ENCODE measurements at regions not wholly inside any gene's neighbourhood (a gene's known extent, or its start where the extent isn't known, plus 50 kb on each side); places are given as distances from the start of the nearest gene placed in this dataset.

- no peaks in the 10 kb centered on the region for H4K20me1 ChIP-seq (ENCODE audit: control insufficient read depth, insufficient read depth, insufficient read length)
- H2BK120ac ChIP-seq (ENCODE audit: low read depth, low read length, poor library complexity, severe bottlenecking), result no peak overlapping the region
- H2BK5ac ChIP-seq (ENCODE audit: insufficient read length, low read length), result no peak overlapping the region
- DNase-seq, result no peak
- H3K23ac ChIP-seq (ENCODE audit: insufficient read length, low read depth, low read length), result no peak overlapping the region
- no peak overlapping the region for H2AK5ac ChIP-seq (ENCODE audit: insufficient read length, low read length)
- H3K4me3 Mint-ChIP-seq, result no peak overlapping the region
- no peak overlapping the region for H3K27ac Mint-ChIP-seq
- H3K79me2 ChIP-seq (ENCODE audit: insufficient read depth, low read length), result no peaks in the 10 kb centered on the region
- no peaks in the 10 kb centered on the region for H3K9me3 ChIP-seq (ENCODE audit: control insufficient read depth, low read depth, low read length)
- no peak overlapping the region for H3K4me2 ChIP-seq (ENCODE audit: insufficient read depth, insufficient read length, low read length)
- H3K9ac ChIP-seq (ENCODE audit: extremely low read depth, insufficient read length, low read length), result no peak overlapping the region
- H2BK12ac ChIP-seq (ENCODE audit: insufficient read length, low read depth, low read length), result no peak overlapping the region
- H3T11ph ChIP-seq (ENCODE audit: low read length), result no peak overlapping the region
- no peak overlapping the region for H3K4ac ChIP-seq (ENCODE audit: low read depth, low read length)
- H3K27me3 ChIP-seq (ENCODE audit: insufficient read depth, low read length), result no peaks in the 10 kb centered on the region
- H4K91ac ChIP-seq (ENCODE audit: insufficient read length, low read depth, low read length), result no peak overlapping the region
- H3K14ac ChIP-seq (ENCODE audit: insufficient read depth, low read length), result no peak overlapping the region
- H3K9me3 Mint-ChIP-seq, result no peaks in the 10 kb centered on the region
- no peak overlapping the region for H2BK15ac ChIP-seq (ENCODE audit: low read depth, low read length)
- H4K5ac ChIP-seq (ENCODE audit: insufficient read length, low read depth, low read length), result no peak overlapping the region
- no peaks in the 10 kb centered on the region for H3K36me3 Mint-ChIP-seq (ENCODE audit: insufficient read depth in 1 of 3, low read depth in 3 of 3)
- no peak overlapping the region for H2BK20ac ChIP-seq (ENCODE audit: low read depth, low read length, poor library complexity, severe bottlenecking)
- H3K18ac ChIP-seq (ENCODE audit: insufficient read length, low read depth, low read length), result no peak overlapping the region
- no peaks in the 10 kb centered on the region for H3K79me1 ChIP-seq (ENCODE audit: insufficient read depth, low read depth, low read length, poor library complexity, severe bottlenecking)
- no peak overlapping the region for H4K8ac ChIP-seq (replicated peaks; ENCODE audit: insufficient read length, low read depth, low read length)
- no peak for TF ChIP-seq CTCF (conservative IDR thresholded peaks at IDR 0.05)
- no peaks in the 10 kb centered on the region for H3K27me3 Mint-ChIP-seq (ENCODE audit: low read depth)
- no peak overlapping the region for H2AFZ ChIP-seq (ENCODE audit: low read length)
- WGBS (ENCODE audit: extremely low coverage, insufficient read length, low lambda C conversion rate), result no CpG with 5 or more reads among the region's 2 CpGs
- no peak overlapping the region for H3K56ac ChIP-seq (ENCODE audit: insufficient read length, low read depth, low read length)
- no peaks in the 10 kb centered on the region for H3K23me2 ChIP-seq (ENCODE audit: insufficient read length, low read depth, low read length, poor library complexity, severe bottlenecking)
- H3K4me1 Mint-ChIP-seq, result peaks cover 7% of the 10 kb centered on the region in 2 experiments
- no peaks in the 10 kb centered on the region for H3K4me1 ChIP-seq (ENCODE audit: insufficient read depth, low read length)
- H3K27ac ChIP-seq (ENCODE audit: insufficient read length, low read depth, low read length), result no peak overlapping the region
Measured at GRCh38 chr2:146240391-146240790, 1604.4 kb upstream of the ACVR2A start.
